Loucy (cell line): ENCODE measurements at regions not wholly inside any gene's neighbourhood (a gene's known extent, or its start where the extent isn't known, plus 50 kb on each side); places are given as distances from the start of the nearest gene placed in this dataset.

Source experiments
- H2AFZ ChIP-seq: fragments of 200-600 bp; sonication (generic); 2 replicates; pipeline ENCODE4 v1.6.0; 2016; ENCODE audit warnings: antibody characterized with exemption, mild to moderate bottlenecking, low read length, moderate library complexity
- H3F3A ChIP-seq: fragments of 200-600 bp; 2 replicates; pipeline ENCODE4 v1.6.0; 2016; ENCODE audit warnings: antibody characterized with exemption, low read depth, mild to moderate bottlenecking
- H3K27me3 ChIP-seq: fragments of 200-600 bp; sonication (generic); 2 replicates; pipeline ENCODE4 v1.6.1; 2014; ENCODE audit warnings: low read length, mild to moderate bottlenecking; ENCODE audit not compliant: insufficient read depth, poor library complexity, severe bottlenecking
- H3K36me3 ChIP-seq: fragments of 200-600 bp; sonication (generic); 2 replicates; pipeline ENCODE4 v1.6.1; 2016; ENCODE audit warnings: low read length; ENCODE audit not compliant: insufficient read depth
- H3K4me1 ChIP-seq: fragments of 200-600 bp; sonication (generic); 2 replicates; pipeline ENCODE4 v1.5.1; 2014; ENCODE audit warnings: low read length, mild to moderate bottlenecking; ENCODE audit not compliant: insufficient read depth, poor library complexity, severe bottlenecking
- H3K4me2 ChIP-seq: fragments of 200-600 bp; sonication (generic); 2 replicates; pipeline ENCODE4 v1.6.0; 2014; ENCODE audit warnings: antibody characterized with exemption, low read length, low read depth, mild to moderate bottlenecking; ENCODE audit not compliant: poor library complexity, severe bottlenecking
- H3K4me3 ChIP-seq: fragments of 200-600 bp; sonication (generic); 2 replicates; pipeline ENCODE4 v1.5.1; 2014; ENCODE audit warnings: low read length, mild to moderate bottlenecking, mixed read lengths; ENCODE audit not compliant: poor library complexity, severe bottlenecking
- H3K79me2 ChIP-seq: fragments of 200-600 bp; sonication (generic); 2 replicates; pipeline ENCODE4 v1.6.1; 2014; ENCODE audit warnings: low read length; ENCODE audit not compliant: insufficient read depth
- H3K9ac ChIP-seq: fragments of 200-600 bp; sonication (generic); 2 replicates; pipeline ENCODE4 v1.6.0; 2014; ENCODE audit warnings: mild to moderate bottlenecking, low read depth, low read length, moderate library complexity; ENCODE audit not compliant: poor library complexity, severe bottlenecking
- H3K9me2 ChIP-seq: fragments of 200-600 bp; sonication (generic); replicated peaks from 2 replicates; pipeline ENCODE4 v1.6.1; 2016; ENCODE audit warnings: low read depth, low read length, mixed read lengths
- H3K9me3 ChIP-seq: fragments of 200-600 bp; sonication (generic); 2 replicates; pipeline ENCODE4 v1.6.1; 2014; ENCODE audit warnings: mild to moderate bottlenecking, antibody characterized with exemption, low read length, low read depth; ENCODE audit not compliant: insufficient read depth
- H4K20me1 ChIP-seq: fragments of 200-600 bp; sonication (generic); 2 replicates; pipeline ENCODE4 v1.6.0; 2014; ENCODE audit warnings: antibody characterized with exemption, low read length, mild to moderate bottlenecking; ENCODE audit not compliant: insufficient read depth, poor library complexity, severe bottlenecking
- CTCF ChIP-seq: fragments of 200-600 bp; sonication (generic); conservative IDR thresholded peaks from 2 replicates; pipeline ENCODE4 v1.5.1; 2014; ENCODE audit warnings: mild to moderate bottlenecking, antibody characterized with exemption, low read length
- EZH2phosphoT487 ChIP-seq: fragments of 200-600 bp; IDR thresholded peaks from 2 replicates; pipeline ENCODE4 v1.6.1; 2018; ENCODE audit warnings: antibody characterized with exemption, mild to moderate bottlenecking, moderate library complexity, borderline replicate concordance

GRCh38 chrX:80098038-80098437 is 83.5 kb downstream of the TBX22 start:
- no peaks in the 10 kb centered on the region for H3F3A ChIP-seq
- H3K4me2 ChIP-seq = no peak overlapping the region
- no peaks in the 10 kb centered on the region for H3K4me1 ChIP-seq
- no peak overlapping the region for H3K9ac ChIP-seq
- no peak overlapping the region for H3K4me3 ChIP-seq
- no peaks in the 10 kb centered on the region for H3K9me2 ChIP-seq
- no peaks in the 10 kb centered on the region for H3K27me3 ChIP-seq
- TF ChIP-seq EZH2phosphoT487 (no peak), CTCF (no peak)
- no peaks in the 10 kb centered on the region for H4K20me1 ChIP-seq
- H3K79me2 ChIP-seq = no peaks in the 10 kb centered on the region
- no peaks in the 10 kb centered on the region for H3K36me3 ChIP-seq
- H3K9me3 ChIP-seq = no peaks in the 10 kb centered on the region
- H2AFZ ChIP-seq = no peak overlapping the region

- H3K4me3 ChIP-seq = no peak overlapping the region
- H3K36me3 ChIP-seq = no peaks in the 10 kb centered on the region
- no peaks in the 10 kb centered on the region for H4K20me1 ChIP-seq
- TF ChIP-seq EZH2phosphoT487 (no peak), CTCF (no peak)
- no peak overlapping the region for H3K4me2 ChIP-seq
- H3K9me2 ChIP-seq = no peaks in the 10 kb centered on the region
- H3K4me1 ChIP-seq = no peaks in the 10 kb centered on the region
- no peaks in the 10 kb centered on the region for H3F3A ChIP-seq
- no peaks in the 10 kb centered on the region for H3K9me3 ChIP-seq
- no peak overlapping the region for H3K9ac ChIP-seq
- H2AFZ ChIP-seq = no peak overlapping the region
- H3K79me2 ChIP-seq = no peaks in the 10 kb centered on the region
- no peaks in the 10 kb centered on the region for H3K27me3 ChIP-seq
Measured at GRCh38 chrX:80120335-80120734, 105.8 kb downstream of the TBX22 start.

GRCh38 chrX:80138938-80139337 is 124.4 kb downstream of the TBX22 start:
- no peak overlapping the region for H3K4me3 ChIP-seq
- no peaks in the 10 kb centered on the region for H3K27me3 ChIP-seq
- TF ChIP-seq EZH2phosphoT487 (no peak), CTCF (no peak)
- H3K4me2 ChIP-seq = no peak overlapping the region
- no peaks in the 10 kb centered on the region for H3K79me2 ChIP-seq
- H3K9ac ChIP-seq = no peak overlapping the region
- no peaks in the 10 kb centered on the region for H3K9me3 ChIP-seq
- no peaks in the 10 kb centered on the region for H3K4me1 ChIP-seq
- no peaks in the 10 kb centered on the region for H3K9me2 ChIP-seq
- H2AFZ ChIP-seq = no peak overlapping the region
- no peaks in the 10 kb centered on the region for H3K36me3 ChIP-seq
- no peaks in the 10 kb centered on the region for H3F3A ChIP-seq
- no peaks in the 10 kb centered on the region for H4K20me1 ChIP-seq
